OCI-LY1 (cell line): ENCODE measurements at regions not wholly inside any gene's neighbourhood (a gene's known extent, or its start where the extent isn't known, plus 50 kb on each side); places are given as distances from the start of the nearest gene placed in this dataset.

Experiments used
- EZH2 ChIP-seq: fragments of 200-600 bp; sonication (generic), shearing (Covaris generic); IDR thresholded peaks from 2 replicates; pipeline ENCODE4 v1.8.0; 2017; ENCODE audit warnings: borderline replicate concordance, mixed run types, mild to moderate bottlenecking, antibody characterized with exemption, low read length, moderate library complexity, mixed read lengths
- TF ChIP-seq, protein P1 (sequence below): fragments of 200-600 bp; sonication (generic), shearing (Covaris generic); IDR thresholded peaks from 2 replicates; pipeline ENCODE4 v1.5.1; 2017; ENCODE audit warnings: mild to moderate bottlenecking, antibody characterized with exemption, low read length, moderate library complexity, mixed read lengths

DNA sequence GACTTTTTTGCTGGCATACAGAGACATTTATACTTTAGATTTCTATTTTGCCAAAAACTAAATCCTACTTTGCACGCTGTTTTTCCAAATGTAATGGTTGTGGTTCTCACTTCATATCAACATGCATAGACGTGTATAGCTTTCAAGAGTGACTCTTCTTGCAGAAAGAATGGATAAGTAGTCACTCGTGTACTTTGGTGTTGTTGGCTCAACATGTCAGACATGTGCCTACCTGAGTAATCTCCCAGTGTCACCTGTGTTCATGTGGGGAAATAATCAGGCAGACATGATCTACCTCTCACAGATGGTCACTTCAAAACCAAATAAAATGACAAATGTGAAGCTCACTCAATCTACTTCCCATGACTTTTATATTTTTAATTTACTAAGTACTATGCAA lies 73.1 kb downstream of the GPR88 start:
- TF ChIP-seq, protein P1, sequence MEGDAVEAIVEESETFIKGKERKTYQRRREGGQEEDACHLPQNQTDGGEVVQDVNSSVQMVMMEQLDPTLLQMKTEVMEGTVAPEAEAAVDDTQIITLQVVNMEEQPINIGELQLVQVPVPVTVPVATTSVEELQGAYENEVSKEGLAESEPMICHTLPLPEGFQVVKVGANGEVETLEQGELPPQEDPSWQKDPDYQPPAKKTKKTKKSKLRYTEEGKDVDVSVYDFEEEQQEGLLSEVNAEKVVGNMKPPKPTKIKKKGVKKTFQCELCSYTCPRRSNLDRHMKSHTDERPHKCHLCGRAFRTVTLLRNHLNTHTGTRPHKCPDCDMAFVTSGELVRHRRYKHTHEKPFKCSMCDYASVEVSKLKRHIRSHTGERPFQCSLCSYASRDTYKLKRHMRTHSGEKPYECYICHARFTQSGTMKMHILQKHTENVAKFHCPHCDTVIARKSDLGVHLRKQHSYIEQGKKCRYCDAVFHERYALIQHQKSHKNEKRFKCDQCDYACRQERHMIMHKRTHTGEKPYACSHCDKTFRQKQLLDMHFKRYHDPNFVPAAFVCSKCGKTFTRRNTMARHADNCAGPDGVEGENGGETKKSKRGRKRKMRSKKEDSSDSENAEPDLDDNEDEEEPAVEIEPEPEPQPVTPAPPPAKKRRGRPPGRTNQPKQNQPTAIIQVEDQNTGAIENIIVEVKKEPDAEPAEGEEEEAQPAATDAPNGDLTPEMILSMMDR: no peak
- no peak for TF ChIP-seq EZH2
